ENCODE measurements at regions not wholly inside any gene's neighbourhood (a gene's known extent, or its start where the extent isn't known, plus 50 kb on each side); places are given as distances from the start of the nearest gene placed in this dataset.

DNA sequence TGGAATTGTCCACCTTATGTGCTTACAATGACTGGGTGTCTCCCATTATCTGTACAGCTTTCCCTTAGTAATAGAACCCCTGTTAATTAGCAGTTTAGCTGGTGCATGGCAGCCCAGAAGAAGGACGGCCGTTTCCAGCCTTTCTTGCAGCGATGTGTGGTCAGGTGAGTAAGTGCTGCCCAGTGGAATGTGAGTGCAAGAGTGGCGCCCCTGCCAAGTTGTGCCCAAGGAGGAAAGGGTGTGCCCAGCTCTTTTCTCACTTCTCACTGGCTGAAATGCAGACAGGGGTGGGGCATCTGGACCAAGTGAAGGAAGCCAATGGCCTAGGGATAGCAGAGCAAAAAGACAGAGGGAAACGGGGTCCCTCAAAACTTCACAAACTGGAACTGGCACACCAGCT is 296.8 kb downstream of the PREX1 start:
- Histone ChIP-seq H3K27me3 (ENCODE audit: insufficient read depth, low read length, poor library complexity, severe bottlenecking) (no peaks in the 10 kb centered on the region), H3K4me3 (ENCODE audit: low read length, poor library complexity, severe bottlenecking) (no peak overlapping the region), H3K9ac (ENCODE audit: low read depth, low read length, poor library complexity, severe bottlenecking) (no peak overlapping the region), H3K4me2 (ENCODE audit: low read depth, low read length, poor library complexity, severe bottlenecking) (no peak overlapping the region), H3K4me1 (ENCODE audit: insufficient read depth, low read length, poor library complexity, severe bottlenecking) (no peaks in the 10 kb centered on the region), H2AFZ (ENCODE audit: low read length) (no peak overlapping the region), H3K36me3 (ENCODE audit: insufficient read depth, low read length) (no peaks in the 10 kb centered on the region), H3K9me2 (replicated peaks; ENCODE audit: low read depth, low read length) (no peaks in the 10 kb centered on the region), H3F3A (ENCODE audit: low read depth) (no peaks in the 10 kb centered on the region), H3K9me3 (ENCODE audit: insufficient read depth, low read depth, low read length) (no peaks in the 10 kb centered on the region), H3K79me2 (ENCODE audit: insufficient read depth, low read length) (no peaks in the 10 kb centered on the region), H4K20me1 (ENCODE audit: insufficient read depth, low read length, poor library complexity, severe bottlenecking) (no peaks in the 10 kb centered on the region)
- TF ChIP-seq CTCF (conservative IDR thresholded peaks at IDR 0.05; ENCODE audit: low read length): no peak
- TF ChIP-seq EZH2phosphoT487 (IDR thresholded peaks at IDR 0.05; ENCODE audit: borderline replicate concordance): no peak

DNA sequence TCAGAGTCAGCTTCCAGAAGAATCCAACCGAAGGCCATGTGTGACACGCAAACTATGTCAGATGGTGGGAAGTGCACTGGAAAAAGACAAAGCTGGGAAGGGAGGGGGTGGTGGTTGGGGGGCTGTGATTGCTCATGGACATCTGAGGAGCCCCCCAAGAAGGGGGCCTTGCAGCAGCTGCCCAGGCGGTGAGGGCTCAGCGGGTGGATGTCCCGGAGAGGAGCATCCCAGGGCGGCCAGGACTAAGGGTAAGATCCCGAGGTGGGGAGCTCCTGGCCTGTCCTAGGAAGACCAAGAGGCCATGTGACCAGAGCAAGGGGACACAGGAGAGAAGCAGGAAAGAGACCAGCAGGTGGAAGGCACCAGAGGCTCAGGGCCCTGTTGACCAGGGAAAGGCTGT is 299.5 kb downstream of the PREX1 start:
- Histone ChIP-seq H3K4me2 (ENCODE audit: low read depth, low read length, poor library complexity, severe bottlenecking) (no peak overlapping the region), H2AFZ (ENCODE audit: low read length) (no peak overlapping the region), H3K9ac (ENCODE audit: low read depth, low read length, poor library complexity, severe bottlenecking) (no peak overlapping the region), H3F3A (ENCODE audit: low read depth) (no peaks in the 10 kb centered on the region), H3K79me2 (ENCODE audit: insufficient read depth, low read length) (no peaks in the 10 kb centered on the region), H3K4me1 (ENCODE audit: insufficient read depth, low read length, poor library complexity, severe bottlenecking) (no peaks in the 10 kb centered on the region), H4K20me1 (ENCODE audit: insufficient read depth, low read length, poor library complexity, severe bottlenecking) (no peaks in the 10 kb centered on the region), H3K36me3 (ENCODE audit: insufficient read depth, low read length) (no peaks in the 10 kb centered on the region), H3K4me3 (ENCODE audit: low read length, poor library complexity, severe bottlenecking) (no peak overlapping the region), H3K9me3 (ENCODE audit: insufficient read depth, low read depth, low read length) (no peaks in the 10 kb centered on the region), H3K27me3 (ENCODE audit: insufficient read depth, low read length, poor library complexity, severe bottlenecking) (no peaks in the 10 kb centered on the region), H3K9me2 (replicated peaks; ENCODE audit: low read depth, low read length) (no peaks in the 10 kb centered on the region)
- TF ChIP-seq CTCF (conservative IDR thresholded peaks at IDR 0.05; ENCODE audit: low read length) (no peak), EZH2phosphoT487 (IDR thresholded peaks at IDR 0.05; ENCODE audit: borderline replicate concordance) (no peak)

- Histone ChIP-seq H3K79me2 (ENCODE audit: insufficient read depth, low read length) (no peaks in the 10 kb centered on the region), H3K4me2 (ENCODE audit: low read depth, low read length, poor library complexity, severe bottlenecking) (no peak overlapping the region), H3K36me3 (ENCODE audit: insufficient read depth, low read length) (no peaks in the 10 kb centered on the region), H3K9me3 (ENCODE audit: insufficient read depth, low read depth, low read length) (no peaks in the 10 kb centered on the region), H4K20me1 (ENCODE audit: insufficient read depth, low read length, poor library complexity, severe bottlenecking) (no peaks in the 10 kb centered on the region), H3K9me2 (replicated peaks; ENCODE audit: low read depth, low read length) (no peaks in the 10 kb centered on the region), H3K4me1 (ENCODE audit: insufficient read depth, low read length, poor library complexity, severe bottlenecking) (no peaks in the 10 kb centered on the region), H3K9ac (ENCODE audit: low read depth, low read length, poor library complexity, severe bottlenecking) (no peak overlapping the region), H3K4me3 (ENCODE audit: low read length, poor library complexity, severe bottlenecking) (no peak overlapping the region), H3K27me3 (ENCODE audit: insufficient read depth, low read length, poor library complexity, severe bottlenecking) (no peaks in the 10 kb centered on the region), H3F3A (ENCODE audit: low read depth) (no peaks in the 10 kb centered on the region), H2AFZ (ENCODE audit: low read length) (no peak overlapping the region)
- no peak for TF ChIP-seq CTCF (conservative IDR thresholded peaks at IDR 0.05; ENCODE audit: low read length)
- no peak for TF ChIP-seq EZH2phosphoT487 (IDR thresholded peaks at IDR 0.05; ENCODE audit: borderline replicate concordance)
Observed at GRCh38 chr20:48527771-48528170, 300.0 kb downstream of the PREX1 start.
